RWPE2 (cell line): ENCODE measurements at regions not wholly inside any gene's neighbourhood (a gene's known extent, or its start where the extent isn't known, plus 50 kb on each side); places are given as distances from the start of the nearest gene placed in this dataset.

Source experiments
- ATAC-seq: fragments of 200-7000 bp; cut with Tn5 transposase; 3 replicates; pipeline ENCODE4 v1.9.1; 2021; ENCODE audit warnings: low read depth
- DNase-seq: peaks from one replicate; pipeline ENCODE4 v3.0.0-alpha.2; 2020; ENCODE audit warnings: low spot score
- H3K27ac ChIP-seq: fragments of 450-650 bp; 2 replicates; pipeline ENCODE4 v1.5.1; 2017; ENCODE audit warnings: mild to moderate bottlenecking; ENCODE audit not compliant: poor library complexity, severe bottlenecking
- H3K27me3 ChIP-seq: fragments of 250-450 bp; sonication (Bioruptor Pico); 2 replicates; pipeline ENCODE4 v1.5.1; 2021; ENCODE audit warnings: mild to moderate bottlenecking, moderate library complexity; ENCODE audit not compliant: insufficient read depth, poor library complexity, severe bottlenecking
- H3K36me3 ChIP-seq: fragments of 250-450 bp; sonication (Bioruptor Pico); 2 replicates; pipeline ENCODE4 v1.5.1; 2020; ENCODE audit warnings: low read depth, mild to moderate bottlenecking, moderate library complexity
- H3K4me1 ChIP-seq: fragments of 250-450 bp; sonication (Bioruptor Pico); 2 replicates; pipeline ENCODE4 v1.5.1; 2021; ENCODE audit warnings: mild to moderate bottlenecking, moderate library complexity; ENCODE audit not compliant: insufficient read depth, poor library complexity, severe bottlenecking
- H3K4me3 ChIP-seq: fragments of 250-450 bp; sonication (Bioruptor Pico); 2 replicates; pipeline ENCODE4 v1.5.1; 2021; ENCODE audit warnings: mild to moderate bottlenecking, moderate library complexity; ENCODE audit not compliant: severe bottlenecking
- H3K9me3 ChIP-seq: fragments of 250-450 bp; sonication (Bioruptor Pico); 2 replicates; pipeline ENCODE4 v1.5.1; 2021; ENCODE audit warnings: mild to moderate bottlenecking, moderate library complexity; ENCODE audit not compliant: severe bottlenecking
- CTCF ChIP-seq: fragments of 450-650 bp; IDR thresholded peaks from one replicate; pipeline ENCODE4 v1.5.1; 2017; ENCODE audit warnings: mild to moderate bottlenecking, moderate library complexity; ENCODE audit not compliant: poor library complexity, severe bottlenecking

- Histone ChIP-seq H3K4me1 (no peaks in the 10 kb centered on the region), H3K4me3 (no peak overlapping the region), H3K27ac (no peak overlapping the region), H3K36me3 (no peaks in the 10 kb centered on the region), H3K27me3 (no peaks in the 10 kb centered on the region), H3K9me3 (no peaks in the 10 kb centered on the region)
- DNase-seq (no peak), ATAC-seq (no peak)
- no peak for TF ChIP-seq CTCF
These were observed 124.0 kb upstream of the PPARGC1A start for GRCh38 chr4:24013668-24014422.

GRCh38 chr4:24010994-24011393 lies 121.1 kb upstream of the PPARGC1A start:
- no peak for ATAC-seq
- H3K27me3 ChIP-seq: no peaks in the 10 kb centered on the region
- no peaks in the 10 kb centered on the region for H3K36me3 ChIP-seq
- H3K9me3 ChIP-seq: no peaks in the 10 kb centered on the region
- H3K4me1 ChIP-seq: no peaks in the 10 kb centered on the region
- H3K4me3 ChIP-seq: no peak overlapping the region
- DNase-seq: no peak
- TF ChIP-seq CTCF: no peak
- no peak overlapping the region for H3K27ac ChIP-seq

DNA sequence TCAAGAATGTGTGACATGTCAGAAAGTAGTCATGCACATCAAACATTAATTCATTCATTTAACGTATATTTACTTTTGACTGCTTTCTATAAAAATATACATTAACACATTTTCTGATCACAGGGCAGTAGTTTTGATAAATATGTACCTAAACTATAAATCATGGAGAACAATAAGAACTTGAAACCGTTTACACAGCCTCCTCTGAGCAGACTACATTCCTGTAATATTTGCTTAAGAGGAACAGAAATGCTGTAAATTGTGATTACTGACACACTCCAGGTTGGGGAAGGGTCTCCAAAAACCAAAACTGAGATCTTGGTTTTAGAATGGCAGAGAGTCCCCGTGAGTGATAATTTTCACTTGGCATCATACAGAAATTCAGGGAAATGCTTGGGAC lies 120.7 kb upstream of the PPARGC1A start:
- Histone ChIP-seq H3K9me3 (no peaks in the 10 kb centered on the region), H3K4me1 (no peaks in the 10 kb centered on the region), H3K27ac (no peak overlapping the region), H3K4me3 (no peak overlapping the region), H3K36me3 (no peaks in the 10 kb centered on the region), H3K27me3 (no peaks in the 10 kb centered on the region)
- no peak for TF ChIP-seq CTCF
- ATAC-seq: no peak
- DNase-seq: no peak

DNA sequence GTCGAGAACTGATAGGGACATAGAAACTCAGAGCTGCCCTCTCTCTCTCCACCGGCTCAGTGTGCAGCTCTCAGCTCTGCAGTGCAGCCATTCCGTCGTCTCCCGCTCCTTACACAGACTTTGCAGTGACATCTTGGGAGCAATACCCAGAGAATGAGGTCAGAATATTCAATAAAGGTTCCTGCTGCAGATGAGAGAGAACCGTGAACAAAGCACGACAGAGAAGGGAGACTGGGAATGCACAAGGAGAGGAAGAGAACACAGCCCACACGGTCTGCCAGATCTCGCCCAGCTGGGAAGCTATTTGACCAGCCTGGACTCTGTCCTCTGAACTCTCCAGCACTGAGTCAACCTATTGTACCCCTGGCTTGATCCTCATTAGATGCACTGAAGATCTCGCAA lies 118.0 kb upstream of the PPARGC1A start:
- Histone ChIP-seq H3K9me3 (no peaks in the 10 kb centered on the region), H3K36me3 (no peaks in the 10 kb centered on the region), H3K27ac (no peak overlapping the region), H3K4me1 (no peaks in the 10 kb centered on the region), H3K4me3 (no peak overlapping the region), H3K27me3 (no peaks in the 10 kb centered on the region)
- no peak for TF ChIP-seq CTCF
- no peak for DNase-seq
- ATAC-seq: no peak

GRCh38 chr4:24006269-24006668 lies 116.4 kb upstream of the PPARGC1A start:
- Histone ChIP-seq H3K36me3 (no peaks in the 10 kb centered on the region), H3K27ac (no peak overlapping the region), H3K27me3 (no peaks in the 10 kb centered on the region), H3K4me1 (no peaks in the 10 kb centered on the region), H3K4me3 (no peak overlapping the region), H3K9me3 (no peaks in the 10 kb centered on the region)
- ATAC-seq: no peak
- DNase-seq: no peak
- no peak for TF ChIP-seq CTCF
